MCF 10A (cell line): ENCODE measurements at regions not wholly inside any gene's neighbourhood (a gene's known extent, or its start where the extent isn't known, plus 50 kb on each side); places are given as distances from the start of the nearest gene placed in this dataset.

Experiments used
- BruUV-seq: library from RNA; stranded (reverse); fragments of 400-500 nt; replicated peaks from 2 replicates; lab custom pipeline; 2021; lab: Mats Ljungman, UMichigan
- CTCF ChIA-PET: fragments of 300-600 bp; sonication (Branson Sonifier 250); formaldehyde crosslinking; extraction: SDS; loops from one replicate; lab custom pipeline; 2021; ENCODE audit warnings: antibody characterized with exemption, inconsistent platforms; lab: Yijun Ruan, JAX
- POLR2A ChIA-PET: fragments of 300-600, 350-650 bp; sonication (Branson Sonifier 250); formaldehyde crosslinking; extraction: SDS; loops from one replicate; lab custom pipeline; 2020; ENCODE audit warnings: antibody characterized with exemption, inconsistent platforms; lab: Yijun Ruan, JAX
- DNase-seq: peaks from one replicate; pipeline ENCODE4 v3.0.0-alpha.2; 2018; ENCODE audit not compliant: unreplicated experiment
- H3K27ac Mint-ChIP-seq: one replicate; pipeline ENCODE4 v1.8.0; 2022; ENCODE audit warnings: mild to moderate bottlenecking, low read depth, mixed read lengths; ENCODE audit not compliant: unreplicated experiment
- H3K27me3 Mint-ChIP-seq: one replicate; pipeline ENCODE4 v1.8.0; 2022; ENCODE audit warnings: mixed read lengths; ENCODE audit not compliant: insufficient read depth, unreplicated experiment
- H3K36me3 Mint-ChIP-seq: one replicate; pipeline ENCODE4 v1.8.0; 2022; ENCODE audit warnings: mild to moderate bottlenecking, moderate library complexity, mixed read lengths; ENCODE audit not compliant: insufficient read depth, unreplicated experiment
- H3K4me1 Mint-ChIP-seq: one replicate; pipeline ENCODE4 v1.8.0; 2022; ENCODE audit warnings: mixed read lengths; ENCODE audit not compliant: insufficient read depth, unreplicated experiment
- H3K4me3 Mint-ChIP-seq: one replicate; pipeline ENCODE4 v1.8.0; 2022; ENCODE audit warnings: mild to moderate bottlenecking, moderate library complexity, mixed read lengths; ENCODE audit not compliant: unreplicated experiment
- H3K9me3 Mint-ChIP-seq: one replicate; pipeline ENCODE4 v1.8.0; 2022; ENCODE audit warnings: mixed read lengths; ENCODE audit not compliant: unreplicated experiment
- intact Hi-C: fragments of 100-400 bp; cut with micrococcal nuclease; formaldehyde crosslinking; loops from 2 replicates; pipeline ENCODE4 v1.14.1; 2022
- TF ChIP-seq, protein P1 (sequence below): fragments of 200-600 bp; IDR thresholded peaks from one replicate; pipeline ENCODE4 v1.8.0; 2022; ENCODE audit warnings: antibody characterized with exemption, mild to moderate bottlenecking; ENCODE audit not compliant: unreplicated experiment

DNA sequence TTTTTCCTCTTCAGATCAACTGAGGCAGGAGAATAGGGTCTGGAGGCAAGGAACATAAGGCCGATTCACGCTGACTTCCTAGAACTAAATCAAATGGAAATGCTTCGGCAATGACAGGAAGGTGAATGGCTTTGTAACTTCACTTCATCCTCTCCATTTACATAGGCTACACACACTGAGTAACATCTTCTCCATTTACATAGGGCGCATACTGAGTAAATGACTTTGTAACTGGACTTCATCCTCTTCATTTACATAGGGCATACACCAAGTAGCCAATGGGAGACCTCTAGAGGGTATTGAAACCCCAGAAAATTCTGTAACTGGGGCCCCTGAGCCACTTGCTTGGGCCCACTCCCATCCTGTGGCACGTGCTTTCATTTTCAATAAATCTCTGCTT is 71.0 kb upstream of the CPSF6 start:
- Mint-ChIP-seq H3K36me3 (no peaks in the 10 kb centered on the region), H3K9me3 (no peaks in the 10 kb centered on the region), H3K27me3 (no peaks in the 10 kb centered on the region), H3K27ac (no peak overlapping the region), H3K4me1 (no peaks in the 10 kb centered on the region), H3K4me3 (no peak overlapping the region)
- TF ChIP-seq, protein P1, sequence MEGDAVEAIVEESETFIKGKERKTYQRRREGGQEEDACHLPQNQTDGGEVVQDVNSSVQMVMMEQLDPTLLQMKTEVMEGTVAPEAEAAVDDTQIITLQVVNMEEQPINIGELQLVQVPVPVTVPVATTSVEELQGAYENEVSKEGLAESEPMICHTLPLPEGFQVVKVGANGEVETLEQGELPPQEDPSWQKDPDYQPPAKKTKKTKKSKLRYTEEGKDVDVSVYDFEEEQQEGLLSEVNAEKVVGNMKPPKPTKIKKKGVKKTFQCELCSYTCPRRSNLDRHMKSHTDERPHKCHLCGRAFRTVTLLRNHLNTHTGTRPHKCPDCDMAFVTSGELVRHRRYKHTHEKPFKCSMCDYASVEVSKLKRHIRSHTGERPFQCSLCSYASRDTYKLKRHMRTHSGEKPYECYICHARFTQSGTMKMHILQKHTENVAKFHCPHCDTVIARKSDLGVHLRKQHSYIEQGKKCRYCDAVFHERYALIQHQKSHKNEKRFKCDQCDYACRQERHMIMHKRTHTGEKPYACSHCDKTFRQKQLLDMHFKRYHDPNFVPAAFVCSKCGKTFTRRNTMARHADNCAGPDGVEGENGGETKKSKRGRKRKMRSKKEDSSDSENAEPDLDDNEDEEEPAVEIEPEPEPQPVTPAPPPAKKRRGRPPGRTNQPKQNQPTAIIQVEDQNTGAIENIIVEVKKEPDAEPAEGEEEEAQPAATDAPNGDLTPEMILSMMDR, result no peak
- intact Hi-C loops, result no loop called here
- DNase-seq, result no peak
- ChIA-PET POLR2A (no interaction called here), CTCF (interaction anchor here (1.3 kb wide), 1 partner anchor 12 kb away, joined by 3 read pairs; no protein-coding TSS in a partner anchor)
- no TSS peak for BruUV-seq

DNA sequence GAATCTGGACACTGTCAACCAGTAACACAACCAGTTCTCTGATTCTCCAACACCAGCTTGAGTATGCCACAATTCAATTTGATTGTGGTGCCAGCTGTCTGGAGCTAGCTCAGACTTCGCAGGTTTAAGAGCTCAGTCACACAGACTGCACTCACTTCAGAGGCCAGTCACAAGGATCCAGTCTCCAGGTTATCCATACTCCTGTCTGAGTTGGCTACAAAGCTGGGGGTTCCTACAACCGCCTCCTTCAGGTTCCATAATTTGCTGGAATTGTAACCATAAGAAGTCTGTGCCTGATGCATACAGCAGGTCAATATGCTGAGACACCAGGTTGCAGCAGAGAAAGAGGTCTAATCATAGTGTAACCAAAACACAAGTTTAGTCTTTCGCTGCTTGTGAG is 70.5 kb upstream of the CPSF6 start:
- H3K4me1 Mint-ChIP-seq, result no peaks in the 10 kb centered on the region
- intact Hi-C loops, result no loop called here
- DNase-seq, result no peak
- ChIA-PET CTCF (interaction anchor here (0.9 to 1.3 kb wide), 2 partner anchors 12 to 14 kb away, joined by 3 read pairs; no protein-coding TSS in a partner anchor), POLR2A (no interaction called here)
- H3K9me3 Mint-ChIP-seq, result no peaks in the 10 kb centered on the region
- BruUV-seq, result no TSS peak
- H3K36me3 Mint-ChIP-seq, result no peaks in the 10 kb centered on the region
- TF ChIP-seq, protein P1, result no peak
- H3K27ac Mint-ChIP-seq, result no peak overlapping the region
- H3K4me3 Mint-ChIP-seq, result no peak overlapping the region
- H3K27me3 Mint-ChIP-seq, result no peaks in the 10 kb centered on the region

DNA sequence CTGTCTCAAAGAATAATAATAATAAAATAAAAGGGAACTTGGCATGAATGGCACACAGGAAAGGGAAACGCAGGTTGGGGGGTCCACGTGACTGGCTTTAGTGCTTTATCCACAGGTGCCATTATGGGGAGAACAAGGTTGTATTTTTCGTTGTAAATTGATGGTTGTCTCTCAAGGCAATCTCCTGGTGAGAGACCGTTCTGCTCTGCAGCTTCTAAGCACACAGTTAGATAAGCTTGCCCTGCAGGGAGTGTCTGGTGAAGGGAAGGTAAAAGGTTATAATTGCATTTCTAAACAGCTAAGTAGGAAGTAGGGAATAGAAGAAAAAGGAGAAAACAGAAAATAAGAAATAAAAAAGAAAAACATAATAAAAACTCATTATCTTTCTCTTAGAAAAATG is 69.1 kb upstream of the CPSF6 start:
- POLR2A ChIA-PET, result no interaction called here
- no peaks in the 10 kb centered on the region for H3K36me3 Mint-ChIP-seq
- intact Hi-C loops, result no loop called here
- no peak overlapping the region for H3K27ac Mint-ChIP-seq
- BruUV-seq, result no TSS peak
- TF ChIP-seq, protein P1, result no peak
- DNase-seq, result no peak
- CTCF ChIA-PET, result no interaction called here
- H3K9me3 Mint-ChIP-seq, result no peaks in the 10 kb centered on the region
- no peak overlapping the region for H3K4me3 Mint-ChIP-seq
- H3K4me1 Mint-ChIP-seq, result no peaks in the 10 kb centered on the region
- no peaks in the 10 kb centered on the region for H3K27me3 Mint-ChIP-seq

DNA sequence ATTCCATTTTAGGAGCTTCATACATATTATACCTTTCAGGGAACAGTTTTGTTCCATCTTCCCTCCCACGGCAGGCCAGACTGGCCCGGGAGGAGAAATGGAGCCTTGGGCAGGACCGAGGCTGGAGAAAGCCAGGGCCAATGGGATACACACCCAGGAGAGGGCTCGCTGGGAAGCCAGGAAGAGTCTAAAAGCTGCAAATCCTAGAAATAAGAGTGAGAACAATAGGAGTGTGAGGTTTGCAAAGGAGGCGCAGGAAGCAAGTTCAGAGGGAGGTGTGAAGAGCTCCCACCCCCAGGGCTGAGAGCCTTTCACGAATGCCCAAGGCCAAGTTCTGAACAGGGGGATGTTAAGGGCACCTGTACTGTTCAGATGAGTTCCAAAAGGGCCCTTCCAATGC is 67.5 kb upstream of the CPSF6 start:
- DNase-seq, result no peak
- Mint-ChIP-seq H3K27ac (no peak overlapping the region), H3K9me3 (no peaks in the 10 kb centered on the region), H3K27me3 (no peaks in the 10 kb centered on the region), H3K4me1 (no peaks in the 10 kb centered on the region), H3K4me3 (no peak overlapping the region), H3K36me3 (no peaks in the 10 kb centered on the region)
- TF ChIP-seq, protein P1, result no peak
- BruUV-seq, result no TSS peak
- intact Hi-C loops, result no loop called here
- POLR2A ChIA-PET, result interaction anchor here (1.1 kb wide), 1 partner anchor 9 kb away, joined by 4 read pairs; no protein-coding TSS in a partner anchor
- CTCF ChIA-PET, result interaction anchor here (0.7 to 1.5 kb wide), 5 partner anchors 13 to 186 kb away, joined by 3 to 5 read pairs (median 3); no protein-coding TSS in a partner anchor
